ENCODE measurements at regions not wholly inside any gene's neighbourhood (a gene's known extent, or its start where the extent isn't known, plus 50 kb on each side); places are given as distances from the start of the nearest gene placed in this dataset.

DNA sequence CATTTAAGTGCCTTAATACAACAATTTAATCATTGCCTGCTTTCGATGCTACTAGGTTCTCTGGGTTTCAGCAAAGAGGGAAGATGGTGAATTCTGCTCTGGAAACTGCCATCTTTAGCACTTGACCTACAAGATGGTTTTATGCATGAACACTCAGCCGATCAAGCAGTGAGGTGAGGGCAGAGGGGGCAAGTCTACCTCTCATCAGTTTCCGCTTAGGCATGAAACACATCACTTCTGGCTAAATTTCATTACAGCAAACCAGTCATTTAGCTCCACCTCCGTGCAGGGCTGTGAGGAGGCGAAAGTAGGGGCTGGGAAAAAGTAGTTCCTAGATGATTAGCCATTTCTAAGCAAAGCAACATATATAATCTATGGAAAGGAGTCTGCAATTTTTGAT is 1018.0 kb downstream of the CDH18 start:
- no peaks in the 10 kb centered on the region for H3K9me3 ChIP-seq (replicated peaks in 1 of 3)
- no peak for TF ChIP-seq POLR2A (IDR thresholded peaks at IDR 0.05)
- TF ChIP-seq, protein P1, sequence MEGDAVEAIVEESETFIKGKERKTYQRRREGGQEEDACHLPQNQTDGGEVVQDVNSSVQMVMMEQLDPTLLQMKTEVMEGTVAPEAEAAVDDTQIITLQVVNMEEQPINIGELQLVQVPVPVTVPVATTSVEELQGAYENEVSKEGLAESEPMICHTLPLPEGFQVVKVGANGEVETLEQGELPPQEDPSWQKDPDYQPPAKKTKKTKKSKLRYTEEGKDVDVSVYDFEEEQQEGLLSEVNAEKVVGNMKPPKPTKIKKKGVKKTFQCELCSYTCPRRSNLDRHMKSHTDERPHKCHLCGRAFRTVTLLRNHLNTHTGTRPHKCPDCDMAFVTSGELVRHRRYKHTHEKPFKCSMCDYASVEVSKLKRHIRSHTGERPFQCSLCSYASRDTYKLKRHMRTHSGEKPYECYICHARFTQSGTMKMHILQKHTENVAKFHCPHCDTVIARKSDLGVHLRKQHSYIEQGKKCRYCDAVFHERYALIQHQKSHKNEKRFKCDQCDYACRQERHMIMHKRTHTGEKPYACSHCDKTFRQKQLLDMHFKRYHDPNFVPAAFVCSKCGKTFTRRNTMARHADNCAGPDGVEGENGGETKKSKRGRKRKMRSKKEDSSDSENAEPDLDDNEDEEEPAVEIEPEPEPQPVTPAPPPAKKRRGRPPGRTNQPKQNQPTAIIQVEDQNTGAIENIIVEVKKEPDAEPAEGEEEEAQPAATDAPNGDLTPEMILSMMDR (IDR thresholded peaks at IDR 0.05): no peak
- no peaks in the 10 kb centered on the region for H3K4me1 ChIP-seq (replicated peaks in 1 of 2)
- H3K27me3 ChIP-seq: no peaks in the 10 kb centered on the region
- H3K4me3 ChIP-seq: no peak overlapping the region
- intact Hi-C loops (cut with DNase I): no loop called here
- no peak overlapping the region for H3K27ac ChIP-seq
- no peak for DNase-seq
- 70 to 88% (median 84%) methylated on average over 5 of the region's 5 CpGs for WGBS, 4 donors
- H3K36me3 ChIP-seq (replicated peaks in 1 of 2): no peaks in the 10 kb centered on the region

- TF ChIP-seq POLR2A (IDR thresholded peaks at IDR 0.05): no peak
- TF ChIP-seq, protein P1 (IDR thresholded peaks at IDR 0.05): no peak
- no peaks in the 10 kb centered on the region for H3K27me3 ChIP-seq
- whole genome bisulfite sequencing, 4 donors: 56 to 68% (median 59%) methylated on average over 3 of the region's 3 CpGs
- intact Hi-C loops (cut with DNase I): no loop called here
- H3K9me3 ChIP-seq (replicated peaks in 1 of 3): no peaks in the 10 kb centered on the region
- no peaks in the 10 kb centered on the region for H3K4me1 ChIP-seq (replicated peaks in 1 of 2)
- DNase-seq: no peak
- H3K4me3 ChIP-seq: no peak overlapping the region
- no peak overlapping the region for H3K27ac ChIP-seq
- H3K36me3 ChIP-seq (replicated peaks in 1 of 2): no peaks in the 10 kb centered on the region
Measured at GRCh38 chr5:18972177-18972576, 1015.8 kb downstream of the CDH18 start.

DNA sequence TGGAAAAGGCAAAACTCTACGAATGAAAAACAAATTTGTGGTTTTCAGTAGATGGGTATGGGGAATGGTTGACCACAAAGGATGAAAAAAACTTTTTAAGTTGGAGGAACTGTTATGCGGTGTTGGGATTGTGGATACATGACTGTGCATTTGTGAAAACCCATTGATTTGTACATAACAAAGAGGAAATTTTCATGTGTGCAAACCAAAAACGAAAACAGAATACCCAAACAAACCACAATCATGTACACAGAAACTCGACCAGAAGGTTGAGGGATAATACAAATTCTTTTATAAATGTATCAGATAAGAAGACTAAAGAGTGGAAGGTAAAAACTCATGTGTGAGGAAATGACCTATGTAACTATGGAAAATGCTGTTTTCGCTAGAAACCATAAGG is 1012.4 kb downstream of the CDH18 start:
- no peak overlapping the region for H3K27ac ChIP-seq
- 72 to 80% (median 76%) methylated on average over 5 of the region's 5 CpGs for WGBS, 4 donors

DNA sequence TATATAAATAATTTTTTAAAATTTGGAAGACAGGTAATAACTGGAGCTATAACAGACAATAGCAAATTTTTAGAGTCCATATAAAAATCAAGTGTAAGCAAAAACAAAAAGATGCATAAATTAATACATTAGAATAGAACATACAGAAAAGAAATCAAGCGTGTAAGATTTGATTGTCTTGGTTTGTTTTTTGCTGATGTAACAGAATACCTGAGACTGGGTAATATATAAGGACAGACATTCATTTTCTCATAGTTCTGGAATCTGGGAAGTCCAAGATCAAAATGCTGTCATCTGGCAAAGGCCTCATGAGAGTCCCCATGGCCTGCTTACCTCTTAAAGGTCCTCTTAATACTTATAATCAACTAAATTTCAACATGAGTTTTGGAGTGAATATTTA is 1010.1 kb downstream of the CDH18 start:
- Histone ChIP-seq H3K4me1 (replicated peaks in 1 of 2) (no peaks in the 10 kb centered on the region), H3K4me3 (no peak overlapping the region), H3K27me3 (no peaks in the 10 kb centered on the region), H3K9me3 (replicated peaks in 1 of 3) (no peaks in the 10 kb centered on the region), H3K27ac (no peak overlapping the region), H3K36me3 (replicated peaks in 1 of 2) (no peaks in the 10 kb centered on the region)
- no peak for TF ChIP-seq POLR2A (IDR thresholded peaks at IDR 0.05)
- TF ChIP-seq, protein P1 (IDR thresholded peaks at IDR 0.05): no peak
- no peak for DNase-seq
- 87 to 94% (median 91%) methylated on average over 1 of the region's 1 CpG for WGBS, 4 donors
- intact Hi-C loops (cut with DNase I): no loop called here

More for the DNA sequence above, 1012.4 kb downstream of the CDH18 start:
- Histone ChIP-seq H3K4me1 (replicated peaks in 1 of 2) (no peaks in the 10 kb centered on the region), H3K4me3 (no peak overlapping the region), H3K27me3 (no peaks in the 10 kb centered on the region), H3K36me3 (replicated peaks in 1 of 2) (no peaks in the 10 kb centered on the region), H3K9me3 (replicated peaks in 1 of 3) (no peaks in the 10 kb centered on the region)
- DNase-seq: no peak
- intact Hi-C loops (cut with DNase I): no loop called here
- TF ChIP-seq POLR2A (IDR thresholded peaks at IDR 0.05): no peak
- TF ChIP-seq, protein P1 (IDR thresholded peaks at IDR 0.05): no peak

Measured in adrenal gland (tissue), 9 donors.